ENCODE measurements at regions not wholly inside any gene's neighbourhood (a gene's known extent, or its start where the extent isn't known, plus 50 kb on each side); places are given as distances from the start of the nearest gene placed in this dataset.

GRCh38 chr16:59173408-59173831, 439.3 kb upstream of the GOT2 start:
- TF ChIP-seq, protein P1, sequence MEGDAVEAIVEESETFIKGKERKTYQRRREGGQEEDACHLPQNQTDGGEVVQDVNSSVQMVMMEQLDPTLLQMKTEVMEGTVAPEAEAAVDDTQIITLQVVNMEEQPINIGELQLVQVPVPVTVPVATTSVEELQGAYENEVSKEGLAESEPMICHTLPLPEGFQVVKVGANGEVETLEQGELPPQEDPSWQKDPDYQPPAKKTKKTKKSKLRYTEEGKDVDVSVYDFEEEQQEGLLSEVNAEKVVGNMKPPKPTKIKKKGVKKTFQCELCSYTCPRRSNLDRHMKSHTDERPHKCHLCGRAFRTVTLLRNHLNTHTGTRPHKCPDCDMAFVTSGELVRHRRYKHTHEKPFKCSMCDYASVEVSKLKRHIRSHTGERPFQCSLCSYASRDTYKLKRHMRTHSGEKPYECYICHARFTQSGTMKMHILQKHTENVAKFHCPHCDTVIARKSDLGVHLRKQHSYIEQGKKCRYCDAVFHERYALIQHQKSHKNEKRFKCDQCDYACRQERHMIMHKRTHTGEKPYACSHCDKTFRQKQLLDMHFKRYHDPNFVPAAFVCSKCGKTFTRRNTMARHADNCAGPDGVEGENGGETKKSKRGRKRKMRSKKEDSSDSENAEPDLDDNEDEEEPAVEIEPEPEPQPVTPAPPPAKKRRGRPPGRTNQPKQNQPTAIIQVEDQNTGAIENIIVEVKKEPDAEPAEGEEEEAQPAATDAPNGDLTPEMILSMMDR (IDR thresholded peaks at IDR 0.05; ENCODE audit: low read depth, low read length, poor library complexity, severe bottlenecking) = no peak
- TF ChIP-seq EZH2phosphoT487 (IDR thresholded peaks at IDR 0.05; ENCODE audit: borderline replicate concordance, low read length) = no peak

Measured in DOHH2 (cell line).